Activated T-cell treated with anti-CD3 and anti-CD28 coated beads for 48 hours (primary cell): ENCODE measurements at regions not wholly inside any gene's neighbourhood (a gene's known extent, or its start where the extent isn't known, plus 50 kb on each side); places are given as distances from the start of the nearest gene placed in this dataset.
"Not testable (repeated sequence)": the region's sequence is repeated elsewhere in the genome, so short reads cannot be mapped to it uniquely, and the experiment has no call there.

Experiments
- DNase-seq: peaks from one replicate; pipeline ENCODE4 v3.0.0-alpha.2; 2020; ENCODE audit warnings: low read depth

DNA sequence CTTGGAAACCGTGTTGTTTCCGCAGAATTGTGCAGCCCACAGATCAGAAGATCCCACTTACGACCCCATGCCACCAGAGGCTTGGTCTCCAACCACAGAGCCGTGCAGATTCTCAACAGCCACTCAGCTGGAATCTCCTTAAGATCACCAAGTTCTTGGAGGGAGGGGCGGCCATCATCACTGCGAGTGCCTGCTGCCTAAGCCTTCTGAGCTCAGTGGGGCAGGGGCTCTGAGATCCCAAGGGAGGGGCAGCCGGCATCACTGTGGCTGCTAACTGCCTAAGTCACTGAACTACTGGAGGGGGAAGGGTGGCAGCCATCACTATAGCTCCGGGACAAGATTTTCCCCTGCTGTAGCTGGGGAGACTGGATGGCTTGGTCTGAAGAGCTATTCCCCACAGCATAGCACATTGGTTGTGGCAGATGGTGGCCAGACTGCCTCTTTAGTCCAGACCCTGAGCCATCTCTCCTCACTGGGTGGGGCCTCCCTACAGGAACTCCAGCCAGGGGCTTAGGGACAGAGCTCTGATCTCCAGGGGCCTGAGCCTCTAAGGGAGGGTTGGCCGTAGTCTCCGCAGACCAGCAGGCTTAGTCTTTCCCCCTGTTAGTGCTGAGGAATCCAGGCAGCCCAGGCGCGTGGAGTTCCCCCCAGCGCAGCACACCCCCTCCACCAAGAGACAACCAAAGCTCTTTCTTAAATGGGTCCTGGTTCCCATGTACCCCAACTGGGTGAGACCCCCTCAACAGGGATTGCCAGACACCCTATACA, 1483.9 kb downstream of the ADGRL3 start:
- DNase-seq: no peak

- no peak for DNase-seq
Measured at GRCh38 chr4:62676962-62677361, 1476.8 kb downstream of the ADGRL3 start.

DNA sequence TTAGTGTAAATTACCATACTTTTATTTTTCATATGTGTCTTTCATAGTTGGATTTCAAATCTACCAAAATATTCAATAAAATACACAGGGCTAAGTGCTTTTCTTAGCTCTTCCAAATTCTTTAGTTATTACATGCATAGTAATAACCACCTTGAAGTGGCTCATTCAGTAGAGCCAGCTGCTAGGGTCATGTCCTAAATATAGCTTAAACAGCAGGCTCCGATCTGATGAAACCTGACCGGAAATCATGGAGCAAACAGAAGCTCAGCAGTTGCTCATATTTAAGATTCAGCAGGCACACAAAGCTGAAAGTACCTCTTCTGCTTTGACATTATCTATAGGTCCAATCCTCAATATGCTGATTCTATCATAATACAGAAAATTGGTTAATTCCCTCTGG, 1470.4 kb downstream of the ADGRL3 start:
- no peak for DNase-seq

GRCh38 chr4:62661821-62662220, 1461.7 kb downstream of the ADGRL3 start:
- no peak for DNase-seq

DNA sequence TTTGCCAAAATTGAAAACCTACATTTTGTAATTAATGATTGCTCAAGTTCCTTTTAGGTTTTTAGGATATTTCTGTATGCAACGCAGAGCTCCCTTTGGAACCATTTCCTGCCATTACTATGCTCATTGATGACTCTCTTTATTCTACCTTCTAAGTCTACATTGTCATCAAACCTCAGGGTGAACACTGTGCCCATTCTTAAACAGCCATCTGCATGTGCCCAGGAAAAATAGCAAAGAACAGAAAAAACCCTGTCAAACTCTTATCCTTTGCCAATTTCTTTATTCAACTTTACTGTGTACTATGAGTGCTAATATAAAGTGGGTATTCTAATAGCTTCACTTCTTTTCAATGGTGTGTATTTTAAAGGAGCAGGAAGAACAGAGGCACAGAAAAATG, 1455.9 kb downstream of the ADGRL3 start:
- no peak for DNase-seq

DNA sequence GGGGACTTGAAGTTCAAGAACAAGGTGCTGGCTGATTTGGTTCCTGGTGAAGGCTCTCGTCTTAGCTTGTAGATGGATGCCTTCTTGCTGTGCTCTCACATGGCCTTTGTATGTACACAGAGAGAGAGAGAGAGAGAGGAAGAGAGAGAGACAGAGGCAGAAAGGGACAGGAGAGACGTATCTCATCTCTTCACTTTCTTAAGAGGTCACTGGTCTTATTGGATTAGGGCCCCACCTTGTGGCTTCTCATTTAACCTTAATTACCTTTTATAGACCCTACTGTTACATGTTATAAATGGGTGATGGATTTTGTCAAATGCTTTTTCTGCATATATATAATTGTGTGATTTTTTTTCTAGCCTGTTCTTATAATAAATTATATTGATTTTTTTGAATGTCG, 1444.2 kb downstream of the ADGRL3 start:
- DNase-seq: no peak

DNA sequence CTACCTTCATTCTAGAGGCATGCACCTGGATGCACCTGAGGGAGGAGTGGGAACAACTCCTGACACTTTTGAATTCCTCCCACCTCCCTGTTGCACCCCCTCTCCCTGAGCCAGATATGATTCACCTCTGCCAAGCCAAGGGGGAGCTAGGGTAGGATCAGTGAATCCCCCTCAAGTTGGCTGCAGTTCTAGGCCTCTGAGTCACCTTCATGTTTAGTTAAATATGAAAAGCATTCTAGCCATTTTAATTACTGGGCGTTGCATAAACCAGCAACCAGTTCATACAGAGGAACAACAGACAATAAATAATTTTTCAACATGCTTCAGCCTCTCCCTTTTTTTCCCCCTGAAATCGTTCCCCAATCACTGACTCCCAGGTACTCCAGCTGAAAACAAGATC, 1440.2 kb downstream of the ADGRL3 start:
- DNase-seq: no peak

DNA sequence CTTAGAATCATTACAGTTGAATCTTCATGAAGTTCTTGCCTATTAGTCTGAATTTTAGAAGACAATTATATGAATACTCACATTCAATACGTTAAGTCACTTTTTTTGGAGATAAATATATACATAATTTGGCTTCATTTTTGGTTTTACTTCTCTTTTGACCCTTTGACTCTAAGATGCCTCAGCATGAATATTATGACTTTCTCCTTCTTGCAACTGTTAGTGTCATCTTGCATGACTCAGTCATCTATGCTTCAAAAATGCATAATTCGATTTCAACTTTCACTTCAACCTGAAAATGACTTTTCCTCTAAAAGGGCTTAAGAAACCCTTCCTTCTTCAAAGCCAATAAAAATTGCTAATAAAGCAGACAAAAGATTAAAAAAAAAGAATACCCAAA, 1427.5 kb downstream of the ADGRL3 start:
- no peak for DNase-seq

DNA sequence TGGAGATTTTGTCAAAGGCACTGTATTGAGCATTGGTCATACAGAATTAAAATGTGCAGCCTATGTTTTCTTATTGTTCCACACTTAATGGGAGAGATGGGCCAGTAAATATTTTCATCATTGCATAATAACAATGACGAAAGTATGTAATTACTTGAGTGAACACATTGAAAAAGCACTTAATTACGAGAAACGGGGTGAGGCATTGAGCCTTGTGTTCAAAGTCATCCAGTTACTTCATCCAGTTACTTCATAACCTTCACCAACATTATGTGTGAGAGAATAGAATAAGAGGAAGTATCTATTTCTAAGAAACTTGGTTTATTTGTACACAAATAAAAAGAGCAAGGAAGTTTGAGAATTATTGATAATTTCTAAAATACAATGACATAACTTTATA, 1427.0 kb downstream of the ADGRL3 start:
- DNase-seq: no peak

DNA sequence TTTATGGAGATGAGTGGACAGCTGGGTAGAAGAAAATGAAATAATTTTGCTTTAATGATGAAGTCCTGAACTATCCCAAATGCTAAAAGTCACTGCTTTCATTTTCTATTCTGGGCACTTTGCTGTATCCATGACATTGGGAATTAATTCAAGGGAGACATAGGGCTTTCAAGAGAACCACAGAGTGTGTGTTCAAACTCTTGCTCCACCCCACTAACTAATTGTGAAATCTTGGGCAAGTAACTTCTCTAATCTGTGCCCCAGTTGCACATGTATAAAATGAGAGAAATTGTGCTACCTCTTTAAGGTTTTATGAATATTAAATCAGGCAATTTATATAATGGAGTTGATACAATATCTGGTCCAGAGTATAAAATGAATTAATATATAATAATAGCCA, 1422.0 kb downstream of the ADGRL3 start:
- no peak for DNase-seq

DNA sequence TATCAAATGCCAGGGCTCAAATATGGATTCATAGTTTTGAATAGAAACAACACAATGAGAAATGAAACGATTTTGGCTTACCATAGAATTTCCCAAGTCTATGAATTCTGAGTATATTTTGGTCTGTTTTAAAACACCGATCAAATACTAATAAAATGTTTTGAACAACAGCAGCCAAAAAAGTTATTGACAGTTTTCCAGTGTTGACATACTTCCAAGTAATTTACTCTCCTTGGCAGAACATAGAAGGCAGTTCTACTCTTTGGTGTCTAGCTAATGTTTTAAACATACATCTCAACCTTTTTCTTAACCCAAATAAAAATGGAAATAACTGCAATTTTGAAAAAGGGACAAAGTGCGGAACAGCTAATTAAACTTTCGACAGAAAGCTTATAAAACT, 1419.8 kb downstream of the ADGRL3 start:
- no peak for DNase-seq

GRCh38 chr4:62618042-62618441, 1417.9 kb downstream of the ADGRL3 start:
- DNase-seq: no peak

DNA sequence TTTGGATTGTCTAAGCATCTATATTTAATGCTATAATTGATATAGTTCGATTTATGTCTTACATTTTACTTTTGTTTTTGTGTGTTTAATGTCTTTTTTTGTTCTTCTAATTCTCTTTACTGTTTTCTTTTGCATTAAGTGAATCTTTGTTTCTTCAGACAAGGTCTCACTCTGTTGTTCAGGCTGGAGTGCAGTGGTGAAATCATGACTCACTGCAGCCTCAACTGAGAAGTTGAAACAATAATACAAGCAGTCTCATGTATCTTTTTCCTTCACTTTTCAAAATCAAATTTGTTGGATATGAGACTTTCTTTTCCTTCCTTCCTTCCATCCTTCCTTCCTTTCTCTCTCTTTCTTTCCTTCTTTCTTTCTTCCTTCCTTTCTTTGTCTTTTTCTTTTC, 1401.6 kb downstream of the ADGRL3 start:
- DNase-seq: no peak

GRCh38 chr4:62595265-62595664, 1395.1 kb downstream of the ADGRL3 start:
- not testable (repeated sequence) for DNase-seq

GRCh38 chr4:62591756-62592155, 1391.6 kb downstream of the ADGRL3 start:
- DNase-seq: no peak

DNA sequence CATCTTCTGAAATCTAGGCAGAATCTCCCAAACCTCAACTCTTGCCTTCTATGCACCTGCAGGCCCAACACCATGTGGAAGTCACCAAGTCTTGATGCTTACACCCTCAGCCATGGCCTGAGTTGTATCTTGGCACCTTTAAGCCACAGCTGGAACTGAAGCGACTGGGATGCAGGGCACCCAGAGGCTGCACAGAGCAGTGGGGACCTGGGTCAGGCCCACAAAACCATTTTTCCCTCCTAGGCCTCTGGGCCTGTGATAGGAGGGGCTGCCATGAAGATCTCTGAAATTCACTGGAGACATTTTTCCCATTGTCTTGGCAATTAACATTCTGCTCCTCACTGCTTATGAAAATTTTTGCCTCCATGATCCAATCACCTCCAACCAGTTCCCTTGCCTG, 1388.5 kb downstream of the ADGRL3 start:
- no peak for DNase-seq

- DNase-seq: no peak
Measured at GRCh38 chr4:62571494-62571893, 1371.4 kb downstream of the ADGRL3 start.

- DNase-seq: no peak
Measured at GRCh38 chr4:62560858-62561257, 1360.7 kb downstream of the ADGRL3 start.

DNA sequence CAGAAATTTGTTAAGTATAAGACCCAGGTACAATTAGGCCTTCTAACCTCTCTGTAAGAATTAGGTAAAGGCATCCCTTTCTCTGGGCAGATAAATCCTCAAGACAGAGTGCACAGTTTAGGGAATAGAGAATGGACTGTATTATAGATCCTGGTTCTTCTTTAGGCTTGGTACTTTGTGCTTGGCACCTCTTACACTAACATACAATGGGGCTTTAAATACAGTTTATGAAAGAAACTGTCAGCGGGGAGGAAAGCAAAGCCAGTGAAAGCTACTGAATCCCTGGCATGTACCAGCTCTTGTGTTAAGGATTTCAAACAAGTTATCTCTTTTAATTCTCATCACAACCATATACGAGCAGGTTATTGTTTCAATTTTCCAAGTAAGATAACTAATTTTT, 1350.0 kb downstream of the ADGRL3 start:
- no peak for DNase-seq

GRCh38 chr4:62549601-62550000, 1349.5 kb downstream of the ADGRL3 start:
- no peak for DNase-seq

DNA sequence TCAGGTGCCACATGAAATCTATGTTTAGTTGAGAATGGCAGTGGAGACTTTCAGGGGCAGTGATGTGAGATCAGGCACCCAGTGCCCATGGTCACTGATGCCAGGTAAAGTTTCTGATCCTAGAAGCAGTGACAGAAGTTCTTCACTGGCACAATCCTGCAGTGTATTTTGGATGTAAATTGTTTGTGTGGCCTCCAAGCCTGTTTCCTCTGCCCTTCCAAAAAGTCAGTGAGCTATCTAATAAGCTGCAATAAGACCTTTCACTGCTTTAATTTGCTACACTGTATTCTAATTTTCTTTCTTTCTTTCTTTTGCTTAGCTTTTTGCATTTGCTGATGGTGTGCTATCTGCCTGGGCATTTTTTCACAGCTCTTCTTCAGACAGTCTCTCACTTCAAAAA, 1348.6 kb downstream of the ADGRL3 start:
- DNase-seq: no peak

DNA sequence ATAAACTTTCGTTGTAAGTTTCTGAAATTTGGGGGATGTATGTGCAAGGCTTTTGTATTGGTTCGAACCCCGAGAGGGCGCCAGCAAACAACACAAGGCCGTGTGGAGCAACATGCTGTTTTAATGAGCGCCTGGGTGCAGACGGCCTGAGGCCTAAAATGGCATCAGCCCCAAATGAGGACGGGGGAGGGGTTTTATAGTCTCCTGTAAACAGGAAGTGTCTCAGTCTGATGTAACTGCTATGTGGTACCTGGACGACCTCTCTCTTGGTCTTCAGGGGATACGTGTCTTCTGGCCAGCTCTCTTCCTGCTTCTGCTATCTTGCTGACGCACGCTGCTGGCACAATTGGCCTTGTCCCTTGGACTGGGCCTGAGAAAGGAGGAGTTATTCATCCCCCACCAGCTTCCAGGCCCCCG, 1348.0 kb downstream of the ADGRL3 start:
- no peak for DNase-seq

DNA sequence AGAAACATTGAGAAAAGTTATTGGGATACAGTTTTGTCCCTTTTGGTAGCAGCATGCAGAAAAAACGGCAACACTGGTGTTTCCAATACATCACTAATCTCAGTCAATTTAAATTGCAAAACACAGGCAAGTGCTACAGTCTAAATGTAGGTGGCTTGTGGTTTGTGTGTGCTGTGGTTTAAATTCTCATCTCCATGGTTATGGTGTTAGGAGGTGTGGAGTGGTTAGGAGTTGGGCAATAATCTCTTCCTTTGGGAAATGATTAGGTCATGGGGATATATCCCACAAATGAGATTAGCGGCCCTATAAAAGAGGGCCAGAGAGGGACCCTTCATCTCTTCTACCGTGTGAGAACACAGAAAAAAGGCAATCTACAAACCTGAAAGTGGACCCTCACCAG, 1344.3 kb downstream of the ADGRL3 start:
- DNase-seq: no peak

GRCh38 chr4:62543002-62543401, 1342.9 kb downstream of the ADGRL3 start:
- no peak for DNase-seq
